Uterus (tissue), 3 donors: ENCODE measurements at regions not wholly inside any gene's neighbourhood (a gene's known extent, or its start where the extent isn't known, plus 50 kb on each side); places are given as distances from the start of the nearest gene placed in this dataset.
"Not testable (repeated sequence)": the region's sequence is repeated elsewhere in the genome, so short reads cannot be mapped to it uniquely, and the experiment has no call there.

Experiments used
- DNase-seq, 2 donors: peaks; one replicate each; pipeline ENCODE4 v3.0.0-alpha.2; 2019 to 2020
- H3K27ac ChIP-seq, 2 donors: fragments of 200-600 bp; sonication (generic); 1 replicate in 1 of 2; 2 replicates in 1 of 2; pipeline ENCODE4 v1.5.1; 2016 to 2018
- H3K27me3 ChIP-seq, 2 donors: fragments of 200-600 bp; sonication (generic); one replicate each; pipeline ENCODE4 v1.5.1; 2018 to 2019; ENCODE audit warnings: control low read depth in 1 of 2
- H3K36me3 ChIP-seq, 2 donors: fragments of 200-600 bp; sonication (generic); one replicate each; pipeline ENCODE4 v1.5.1; 2019; ENCODE audit warnings: control low read depth in 1 of 2
- H3K4me1 ChIP-seq, 2 donors: fragments of 200-600 bp; sonication (generic); one replicate each; pipeline ENCODE4 v1.5.1; 2018 to 2019; ENCODE audit warnings: control low read depth in 1 of 2
- H3K4me3 ChIP-seq, 2 donors: fragments of 200-600 bp; sonication (generic); 1 replicate in 1 of 2; 2 replicates in 1 of 2; pipeline ENCODE4 v1.5.1; 2018 to 2019; ENCODE audit warnings: mild to moderate bottlenecking in 1 of 2
- H3K9me3 ChIP-seq, 2 donors: fragments of 200-600 bp; sonication (generic); one replicate each; pipeline ENCODE4 v1.5.1; 2019; ENCODE audit warnings: control low read depth in 1 of 2
- POLR2A ChIP-seq, 2 donors: fragments of 450-650 bp; IDR thresholded peaks; one replicate each; pipeline ENCODE4 v1.6.1; 2016; ENCODE audit warnings: antibody characterized with exemption in 2 of 2, mild to moderate bottlenecking in 1 of 2, moderate library complexity in 1 of 2
- intact Hi-C: fragments of 100-400 bp; cut with DNase I; formaldehyde crosslinking; loops from one replicate; pipeline ENCODE4 v1.15.1; 2023; ENCODE audit warnings: low total_unique reads
- TF ChIP-seq, protein P1 (sequence below), 4 experiments: fragments of 200-600 bp in 2 of 4; fragments of 450-650 bp in 2 of 4; sonication (generic) in 2 of 4; IDR thresholded peaks; one replicate each; pipeline ENCODE4 v1.5.1; 2016 to 2019; ENCODE audit warnings: antibody characterized with exemption in 4 of 4, mild to moderate bottlenecking in 2 of 4, moderate library complexity in 1 of 4
- donor health status: DM: yes; HTN: yes; CAD: no.

DNA sequence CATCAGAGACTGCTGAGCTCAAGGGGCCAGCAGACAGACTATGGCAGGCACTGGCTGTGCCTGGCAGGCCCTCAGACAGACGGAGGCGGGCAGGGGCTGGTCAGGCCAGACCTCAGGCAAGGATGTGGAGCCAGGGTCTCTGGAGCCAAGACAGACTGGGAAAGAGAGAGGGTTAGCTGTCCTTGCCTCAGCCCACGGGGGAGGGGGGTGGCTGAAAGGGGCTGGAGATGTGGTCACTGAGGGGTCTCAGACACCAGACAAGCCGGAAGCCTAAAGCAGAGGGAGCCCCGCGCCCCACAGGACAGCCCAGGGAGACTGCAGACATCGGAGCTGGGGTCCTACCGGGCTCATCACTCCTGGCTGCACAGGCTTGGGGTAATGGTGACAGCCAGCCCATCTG lies 141.2 kb upstream of the FOXD4L5 start:
- Histone ChIP-seq H3K36me3 (no peaks in the 10 kb centered on the region), H3K4me1 (no peaks in the 10 kb centered on the region), H3K9me3 (no peaks in the 10 kb centered on the region), H3K27me3 (no peaks in the 10 kb centered on the region), H3K27ac (no peak overlapping the region), H3K4me3 (no peak overlapping the region)
- no peak for DNase-seq
- TF ChIP-seq POLR2A (IDR thresholded peaks at IDR 0.05): no peak
- TF ChIP-seq, protein P1, sequence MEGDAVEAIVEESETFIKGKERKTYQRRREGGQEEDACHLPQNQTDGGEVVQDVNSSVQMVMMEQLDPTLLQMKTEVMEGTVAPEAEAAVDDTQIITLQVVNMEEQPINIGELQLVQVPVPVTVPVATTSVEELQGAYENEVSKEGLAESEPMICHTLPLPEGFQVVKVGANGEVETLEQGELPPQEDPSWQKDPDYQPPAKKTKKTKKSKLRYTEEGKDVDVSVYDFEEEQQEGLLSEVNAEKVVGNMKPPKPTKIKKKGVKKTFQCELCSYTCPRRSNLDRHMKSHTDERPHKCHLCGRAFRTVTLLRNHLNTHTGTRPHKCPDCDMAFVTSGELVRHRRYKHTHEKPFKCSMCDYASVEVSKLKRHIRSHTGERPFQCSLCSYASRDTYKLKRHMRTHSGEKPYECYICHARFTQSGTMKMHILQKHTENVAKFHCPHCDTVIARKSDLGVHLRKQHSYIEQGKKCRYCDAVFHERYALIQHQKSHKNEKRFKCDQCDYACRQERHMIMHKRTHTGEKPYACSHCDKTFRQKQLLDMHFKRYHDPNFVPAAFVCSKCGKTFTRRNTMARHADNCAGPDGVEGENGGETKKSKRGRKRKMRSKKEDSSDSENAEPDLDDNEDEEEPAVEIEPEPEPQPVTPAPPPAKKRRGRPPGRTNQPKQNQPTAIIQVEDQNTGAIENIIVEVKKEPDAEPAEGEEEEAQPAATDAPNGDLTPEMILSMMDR (IDR thresholded peaks at IDR 0.05): no peak
- intact Hi-C loops: no loop called here

- H3K9me3 ChIP-seq, intact Hi-C loops, H3K36me3 ChIP-seq, H3K27me3 ChIP-seq, H3K27ac ChIP-seq, DNase-seq, H3K4me1 ChIP-seq, H3K4me3 ChIP-seq: not testable (repeated sequence)
Observed at GRCh38 chr9:65425183-65425582, 140.2 kb upstream of the FOXD4L5 start.

- not testable (repeated sequence) for DNase-seq, H3K4me1 ChIP-seq, H3K36me3 ChIP-seq
Observed at GRCh38 chr9:65424437-65424984, 139.5 kb upstream of the FOXD4L5 start.

DNA sequence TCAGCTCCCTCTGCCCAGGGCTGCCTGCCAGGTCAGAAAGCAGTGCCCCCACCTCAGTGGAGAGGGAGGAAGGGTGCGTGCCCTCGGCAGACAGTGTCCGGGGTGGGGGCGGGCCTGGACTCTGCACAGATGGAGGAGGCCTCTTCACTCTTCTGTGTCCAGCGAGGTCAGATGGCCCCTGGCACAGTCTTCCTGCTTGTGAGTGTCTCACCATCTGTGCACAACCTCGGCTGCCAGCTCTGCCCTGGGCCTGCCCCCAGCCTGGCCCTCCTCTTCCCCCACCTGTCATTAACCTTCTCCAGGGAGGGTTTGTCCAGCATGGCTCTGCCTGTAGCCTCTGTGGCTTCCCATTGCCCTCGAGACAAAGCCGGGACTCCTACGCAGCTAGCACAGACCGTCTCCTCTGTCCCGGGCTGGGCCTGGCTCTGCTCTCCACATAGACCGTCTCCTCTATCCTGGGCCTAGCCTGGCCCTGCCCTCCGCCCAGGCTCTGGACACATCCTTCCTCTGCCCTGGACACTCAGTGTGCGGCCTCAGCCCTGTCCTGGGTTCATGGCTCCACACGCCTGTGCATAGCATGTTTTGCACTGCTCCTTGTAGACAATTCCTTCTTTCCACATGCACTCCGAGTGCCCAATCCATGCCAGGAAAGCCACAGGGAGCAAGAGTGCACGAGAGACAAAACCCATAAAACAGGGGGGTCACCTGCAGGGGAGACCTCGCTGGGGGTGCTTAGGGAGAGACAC lies 138.9 kb upstream of the FOXD4L5 start:
- intact Hi-C loops, H3K9me3 ChIP-seq, H3K27me3 ChIP-seq, DNase-seq, H3K4me3 ChIP-seq, H3K4me1 ChIP-seq, H3K27ac ChIP-seq, H3K36me3 ChIP-seq: not testable (repeated sequence)

More at GRCh38 chr9:65424437-65424984, 139.5 kb upstream of the FOXD4L5 start:
- H3K9me3 ChIP-seq, intact Hi-C loops, H3K27ac ChIP-seq, H3K4me3 ChIP-seq, H3K27me3 ChIP-seq: not testable (repeated sequence)

- H3K4me3 ChIP-seq, H3K36me3 ChIP-seq, intact Hi-C loops, H3K4me1 ChIP-seq, H3K27me3 ChIP-seq, H3K27ac ChIP-seq, H3K9me3 ChIP-seq, DNase-seq: not testable (repeated sequence)
Observed at GRCh38 chr9:65422966-65423690, 138.1 kb upstream of the FOXD4L5 start.

- H3K9me3 ChIP-seq, H3K4me1 ChIP-seq, H3K27ac ChIP-seq, intact Hi-C loops, H3K4me3 ChIP-seq, H3K27me3 ChIP-seq, H3K36me3 ChIP-seq, DNase-seq: not testable (repeated sequence)
Observed at GRCh38 chr9:65421486-65421885, 136.5 kb upstream of the FOXD4L5 start.

DNA sequence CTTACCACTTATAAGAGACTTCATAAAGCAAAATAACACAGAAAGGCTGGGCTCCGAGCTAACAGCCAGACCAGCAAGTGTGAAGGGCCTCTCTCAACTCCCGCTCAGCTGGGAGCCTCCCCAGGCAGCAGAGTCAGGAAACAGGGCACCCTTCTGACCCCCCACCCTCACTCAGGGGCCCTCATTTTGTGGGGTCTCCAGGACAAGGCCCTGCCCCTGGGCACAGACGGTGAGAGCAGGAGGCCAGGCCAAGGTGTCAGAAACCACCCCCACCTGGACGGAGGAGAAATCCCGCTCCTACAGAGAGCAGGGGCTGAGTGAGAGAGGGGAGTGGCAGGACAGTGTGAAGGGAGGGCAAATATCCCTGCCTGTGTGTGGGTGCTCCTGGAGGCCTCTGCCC lies 135.8 kb upstream of the FOXD4L5 start:
- intact Hi-C loops: no loop called here
- no peak for DNase-seq

GRCh38 chr9:65418966-65419365 lies 134.0 kb upstream of the FOXD4L5 start:
- H3K4me3 ChIP-seq, H3K36me3 ChIP-seq, intact Hi-C loops, H3K9me3 ChIP-seq, DNase-seq, H3K27ac ChIP-seq, H3K27me3 ChIP-seq, H3K4me1 ChIP-seq: not testable (repeated sequence)

More for the DNA sequence above, 135.8 kb upstream of the FOXD4L5 start:
- Histone ChIP-seq H3K36me3 (no peaks in the 10 kb centered on the region), H3K4me1 (no peaks in the 10 kb centered on the region), H3K9me3 (no peaks in the 10 kb centered on the region), H3K27me3 (no peaks in the 10 kb centered on the region), H3K27ac (no peak overlapping the region), H3K4me3 (no peak overlapping the region)
- TF ChIP-seq POLR2A (IDR thresholded peaks at IDR 0.05): no peak
- TF ChIP-seq, protein P1 (IDR thresholded peaks at IDR 0.05): no peak

DNA sequence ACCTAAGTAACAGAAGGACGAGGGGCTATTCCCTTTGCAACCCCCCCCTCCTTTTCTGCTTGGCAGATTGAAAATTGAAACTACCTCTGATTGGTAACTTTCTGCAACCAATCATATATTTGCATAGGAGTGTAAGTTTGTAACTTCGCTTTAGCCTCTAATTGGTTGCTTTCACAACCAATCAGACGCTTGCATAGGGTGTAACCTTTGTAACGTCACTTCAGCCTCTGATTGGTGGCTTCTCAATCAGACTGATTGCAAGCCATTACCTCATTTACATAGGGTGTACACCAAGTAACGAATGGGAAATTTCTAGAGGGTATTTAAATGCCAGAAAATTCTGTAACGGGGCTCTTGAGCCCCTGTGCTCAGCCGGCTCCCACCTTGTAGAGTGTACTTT lies 131.9 kb upstream of the FOXD4L5 start:
- H3K27ac ChIP-seq, H3K27me3 ChIP-seq, H3K4me1 ChIP-seq, intact Hi-C loops, H3K4me3 ChIP-seq, H3K9me3 ChIP-seq, H3K36me3 ChIP-seq, DNase-seq: not testable (repeated sequence)

GRCh38 chr9:65414249-65414648 lies 129.2 kb upstream of the FOXD4L5 start:
- H3K27ac ChIP-seq, H3K4me1 ChIP-seq, H3K4me3 ChIP-seq, H3K27me3 ChIP-seq, DNase-seq, H3K36me3 ChIP-seq, H3K9me3 ChIP-seq, intact Hi-C loops: not testable (repeated sequence)

GRCh38 chr9:65413371-65413770 lies 128.4 kb upstream of the FOXD4L5 start:
- H3K9me3 ChIP-seq, H3K36me3 ChIP-seq, intact Hi-C loops, H3K27me3 ChIP-seq, H3K4me1 ChIP-seq, H3K4me3 ChIP-seq, DNase-seq, H3K27ac ChIP-seq: not testable (repeated sequence)
